ENCODE measurements at regions not wholly inside any gene's neighbourhood (a gene's known extent, or its start where the extent isn't known, plus 50 kb on each side); places are given as distances from the start of the nearest gene placed in this dataset.

DNA sequence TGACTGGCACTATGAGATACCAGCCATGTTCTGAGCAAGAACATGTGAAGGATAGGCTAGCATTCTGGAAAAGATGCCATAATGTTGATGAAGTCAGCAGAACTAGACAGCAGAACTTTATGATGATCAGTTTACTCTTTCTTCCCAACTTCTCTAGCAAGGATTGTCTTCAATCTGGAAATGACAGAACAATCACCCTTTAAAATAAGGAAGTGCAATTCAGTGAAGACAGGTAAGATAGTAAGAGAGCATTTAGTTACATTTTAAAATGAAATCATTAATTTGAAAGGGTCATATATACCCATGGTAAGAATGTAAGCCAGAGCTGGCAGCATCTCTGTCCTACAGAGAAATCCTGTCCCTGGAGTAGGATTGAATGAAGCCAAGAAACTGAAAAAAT is 66.0 kb upstream of the C12orf71 start:
- TF ChIP-seq, protein P1, sequence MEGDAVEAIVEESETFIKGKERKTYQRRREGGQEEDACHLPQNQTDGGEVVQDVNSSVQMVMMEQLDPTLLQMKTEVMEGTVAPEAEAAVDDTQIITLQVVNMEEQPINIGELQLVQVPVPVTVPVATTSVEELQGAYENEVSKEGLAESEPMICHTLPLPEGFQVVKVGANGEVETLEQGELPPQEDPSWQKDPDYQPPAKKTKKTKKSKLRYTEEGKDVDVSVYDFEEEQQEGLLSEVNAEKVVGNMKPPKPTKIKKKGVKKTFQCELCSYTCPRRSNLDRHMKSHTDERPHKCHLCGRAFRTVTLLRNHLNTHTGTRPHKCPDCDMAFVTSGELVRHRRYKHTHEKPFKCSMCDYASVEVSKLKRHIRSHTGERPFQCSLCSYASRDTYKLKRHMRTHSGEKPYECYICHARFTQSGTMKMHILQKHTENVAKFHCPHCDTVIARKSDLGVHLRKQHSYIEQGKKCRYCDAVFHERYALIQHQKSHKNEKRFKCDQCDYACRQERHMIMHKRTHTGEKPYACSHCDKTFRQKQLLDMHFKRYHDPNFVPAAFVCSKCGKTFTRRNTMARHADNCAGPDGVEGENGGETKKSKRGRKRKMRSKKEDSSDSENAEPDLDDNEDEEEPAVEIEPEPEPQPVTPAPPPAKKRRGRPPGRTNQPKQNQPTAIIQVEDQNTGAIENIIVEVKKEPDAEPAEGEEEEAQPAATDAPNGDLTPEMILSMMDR (IDR thresholded peaks at IDR 0.05 in 8 of 11, conservative IDR thresholded peaks at IDR 0.05 in 3 of 11), result no peak
- no peak for TF ChIP-seq POLR2A (IDR thresholded peaks at IDR 0.05)
- TF ChIP-seq POLR2AphosphoS5 (IDR thresholded peaks at IDR 0.05), result no peak
